Gastroesophageal sphincter (tissue), 4 donors: ENCODE measurements at regions not wholly inside any gene's neighbourhood (a gene's known extent, or its start where the extent isn't known, plus 50 kb on each side); places are given as distances from the start of the nearest gene placed in this dataset.

Experiments
- ATAC-seq: fragments of 150-250 bp; one replicate; pipeline ENCODE4 v1.9.1; 2016; ENCODE audit warnings: mild to moderate bottlenecking, moderate library complexity
- H3K27ac ChIP-seq, 4 donors: fragments of 200-600 bp; sonication (generic) in 3 of 4; 1 replicate in 3 of 4; 2 replicates in 1 of 4; pipeline ENCODE4 v1.5.1; 2016 to 2019
- H3K27me3 ChIP-seq: fragments of 200-600 bp; sonication (generic); one replicate; pipeline ENCODE4 v1.5.1; 2019
- H3K36me3 ChIP-seq, 2 donors: fragments of 200-600 bp; sonication (generic); one replicate each; pipeline ENCODE4 v1.5.1; 2019; ENCODE audit warnings: control low read depth in 1 of 2
- H3K4me1 ChIP-seq, 3 donors: fragments of 200-600 bp; sonication (generic); 1 replicate in 2 of 3; 2 replicates in 1 of 3; pipeline ENCODE4 v1.5.1; 2016 to 2019; ENCODE audit warnings: control low read depth in 2 of 3
- H3K4me3 ChIP-seq, 2 donors: fragments of 200-600 bp; sonication (generic); one replicate each; pipeline ENCODE4 v1.5.1; 2019; ENCODE audit warnings: mild to moderate bottlenecking in 1 of 2, moderate library complexity in 1 of 2
- H3K9me3 ChIP-seq, 3 donors: fragments of 200-600 bp; sonication (generic); one replicate each; pipeline ENCODE4 v1.5.1; 2017 to 2019; ENCODE audit warnings: control low read depth in 2 of 3
- EP300 ChIP-seq: sonication (generic); formaldehyde crosslinking; IDR thresholded peaks from one replicate; pipeline ENCODE4 v1.6.1; 2017; ENCODE audit warnings: antibody characterized with exemption, mild to moderate bottlenecking
- POLR2A ChIP-seq, 2 donors: fragments of 450-650 bp; IDR thresholded peaks; one replicate each; pipeline ENCODE4 v1.6.1; 2017; ENCODE audit warnings: antibody characterized with exemption in 2 of 2, mild to moderate bottlenecking in 2 of 2, moderate library complexity in 1 of 2
- POLR2AphosphoS5 ChIP-seq: sonication (generic); formaldehyde crosslinking; IDR thresholded peaks from one replicate; pipeline ENCODE4 v1.6.1; 2017; ENCODE audit warnings: antibody characterized with exemption
- WGBS, 2 donors: methylation state at CpG; one replicate each; pipeline ENCODE4 v1.1.5; 2018; ENCODE audit warnings: low coverage in 1 of 2; 5-methylcytosine and 5-hydroxymethylcytosine counted together
- TF ChIP-seq, protein P1 (sequence below), 4 experiments: fragments of 200-600 bp in 2 of 4; fragments of 450-650 bp in 2 of 4; sonication (generic) in 1 of 4; IDR thresholded peaks; one replicate each; pipeline ENCODE4 v1.5.1; 2017 to 2019; ENCODE audit warnings: antibody characterized with exemption in 4 of 4, mild to moderate bottlenecking in 2 of 4, moderate library complexity in 2 of 4

DNA sequence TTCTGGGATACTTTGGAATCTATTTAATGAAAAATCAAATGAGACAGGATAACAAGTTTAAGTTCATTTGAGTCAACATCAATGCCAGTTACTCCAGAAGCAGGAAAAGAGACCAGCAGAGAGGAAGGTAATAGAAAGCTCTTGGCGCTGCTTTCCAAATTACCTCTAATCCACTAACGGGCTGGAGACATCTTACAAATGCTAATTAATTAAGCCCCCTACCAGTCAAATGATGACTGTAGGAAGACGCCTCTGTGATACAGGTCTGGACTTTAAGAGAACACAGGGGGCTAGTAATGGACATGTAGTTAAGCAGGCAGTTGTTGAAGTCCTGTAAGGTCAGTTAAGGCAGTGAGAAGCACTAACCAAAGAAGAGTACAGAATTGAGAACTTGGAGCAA is 65.3 kb upstream of the HTR4 start:
- Histone ChIP-seq H3K27ac (no peak overlapping the region), H3K27me3 (no peaks in the 10 kb centered on the region), H3K36me3 (no peaks in the 10 kb centered on the region), H3K4me1 (no peaks in the 10 kb centered on the region), H3K9me3 (no peaks in the 10 kb centered on the region), H3K4me3 (no peak overlapping the region)
- TF ChIP-seq EP300 (no peak), POLR2A (IDR thresholded peaks at IDR 0.05) (no peak)
- 56 to 64% methylated on average over 3 of the region's 3 CpGs for WGBS, 2 donors
- ATAC-seq: no peak

DNA sequence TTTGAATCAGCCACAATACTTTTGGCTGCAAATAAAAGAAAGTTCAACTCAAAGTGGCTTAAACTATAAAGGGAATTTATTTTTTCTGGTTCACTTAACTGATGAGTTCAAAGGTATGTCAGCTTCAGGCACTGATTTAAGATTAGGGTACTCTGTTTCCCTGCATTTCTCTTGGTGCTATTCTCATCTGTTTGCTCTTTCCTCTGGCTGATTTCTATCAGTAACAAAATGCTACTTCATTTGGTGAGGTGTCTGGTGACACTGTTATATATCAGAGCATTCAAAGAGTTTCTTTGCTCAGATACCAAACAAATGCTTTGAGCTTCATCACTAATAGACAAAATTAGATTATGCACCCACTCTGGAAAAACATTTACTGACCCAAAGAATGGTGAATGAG is 65.9 kb upstream of the HTR4 start:
- Histone ChIP-seq H3K27me3 (no peaks in the 10 kb centered on the region), H3K9me3 (no peaks in the 10 kb centered on the region), H3K36me3 (no peaks in the 10 kb centered on the region), H3K4me1 (no peaks in the 10 kb centered on the region), H3K4me3 (no peak overlapping the region), H3K27ac (no peak overlapping the region)
- no peak for ATAC-seq
- TF ChIP-seq, protein P1, sequence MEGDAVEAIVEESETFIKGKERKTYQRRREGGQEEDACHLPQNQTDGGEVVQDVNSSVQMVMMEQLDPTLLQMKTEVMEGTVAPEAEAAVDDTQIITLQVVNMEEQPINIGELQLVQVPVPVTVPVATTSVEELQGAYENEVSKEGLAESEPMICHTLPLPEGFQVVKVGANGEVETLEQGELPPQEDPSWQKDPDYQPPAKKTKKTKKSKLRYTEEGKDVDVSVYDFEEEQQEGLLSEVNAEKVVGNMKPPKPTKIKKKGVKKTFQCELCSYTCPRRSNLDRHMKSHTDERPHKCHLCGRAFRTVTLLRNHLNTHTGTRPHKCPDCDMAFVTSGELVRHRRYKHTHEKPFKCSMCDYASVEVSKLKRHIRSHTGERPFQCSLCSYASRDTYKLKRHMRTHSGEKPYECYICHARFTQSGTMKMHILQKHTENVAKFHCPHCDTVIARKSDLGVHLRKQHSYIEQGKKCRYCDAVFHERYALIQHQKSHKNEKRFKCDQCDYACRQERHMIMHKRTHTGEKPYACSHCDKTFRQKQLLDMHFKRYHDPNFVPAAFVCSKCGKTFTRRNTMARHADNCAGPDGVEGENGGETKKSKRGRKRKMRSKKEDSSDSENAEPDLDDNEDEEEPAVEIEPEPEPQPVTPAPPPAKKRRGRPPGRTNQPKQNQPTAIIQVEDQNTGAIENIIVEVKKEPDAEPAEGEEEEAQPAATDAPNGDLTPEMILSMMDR (IDR thresholded peaks at IDR 0.05): no peak
- TF ChIP-seq EP300 (no peak), POLR2AphosphoS5 (no peak), POLR2A (IDR thresholded peaks at IDR 0.05) (no peak)

DNA sequence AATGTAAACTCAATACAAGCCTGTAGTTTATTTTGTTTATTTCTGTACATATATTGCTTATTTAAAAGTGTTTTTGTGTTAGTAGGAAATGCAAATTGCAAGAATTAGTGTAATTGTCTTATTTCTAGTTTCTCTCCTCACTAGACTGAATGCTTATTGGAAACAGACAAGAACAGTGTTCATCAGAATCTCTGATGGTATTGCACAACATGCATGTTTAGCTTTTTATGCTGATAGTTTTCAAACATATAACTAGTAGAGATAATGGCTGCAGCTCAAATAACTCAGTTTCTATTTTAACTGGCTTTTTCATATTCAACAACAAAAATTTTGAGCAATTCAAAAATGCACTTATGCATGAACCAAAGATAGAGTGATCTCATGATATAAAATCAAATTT is 68.8 kb upstream of the HTR4 start:
- H3K36me3 ChIP-seq: no peaks in the 10 kb centered on the region
- no peaks in the 10 kb centered on the region for H3K9me3 ChIP-seq
- no peaks in the 10 kb centered on the region for H3K4me1 ChIP-seq
- no peak for ATAC-seq
- no peak overlapping the region for H3K27ac ChIP-seq
- H3K4me3 ChIP-seq: no peak overlapping the region
- no peaks in the 10 kb centered on the region for H3K27me3 ChIP-seq
- TF ChIP-seq EP300 (no peak), POLR2A (IDR thresholded peaks at IDR 0.05) (no peak), POLR2AphosphoS5 (no peak)
- TF ChIP-seq, protein P1 (IDR thresholded peaks at IDR 0.05): no peak

DNA sequence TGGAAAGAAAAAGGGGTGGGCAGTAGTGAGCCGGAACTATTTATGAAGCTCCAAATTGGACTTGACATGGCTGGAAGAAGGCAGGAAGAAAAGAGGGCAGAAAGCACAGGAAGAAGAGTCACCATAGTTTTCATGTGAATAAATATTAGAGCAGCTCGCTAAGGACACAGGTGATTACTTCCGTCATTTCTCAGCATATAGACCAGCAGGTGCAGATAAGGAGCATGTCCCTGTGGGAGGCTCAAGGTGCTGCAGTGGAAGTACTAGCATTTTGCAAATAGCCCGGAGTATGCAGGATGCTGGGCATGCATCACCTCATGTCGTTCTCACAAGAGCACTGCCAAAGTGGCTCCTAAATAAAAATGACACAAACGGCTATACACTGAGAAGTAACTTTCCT is 71.3 kb upstream of the HTR4 start:
- no peak overlapping the region for H3K27ac ChIP-seq
- H3K36me3 ChIP-seq: no peaks in the 10 kb centered on the region
- no peak for TF ChIP-seq POLR2AphosphoS5
- TF ChIP-seq POLR2A (IDR thresholded peaks at IDR 0.05): no peak
- no peak for TF ChIP-seq EP300
- TF ChIP-seq, protein P1 (IDR thresholded peaks at IDR 0.05): no peak
- no peak for ATAC-seq
- no peaks in the 10 kb centered on the region for H3K9me3 ChIP-seq
- H3K4me3 ChIP-seq: no peak overlapping the region
- no peaks in the 10 kb centered on the region for H3K27me3 ChIP-seq
- peaks cover 0 to 8% (median 5%) of the 10 kb centered on the region in 3 donors for H3K4me1 ChIP-seq
- 77 to 87% methylated on average over 5 to 6 of the region's 6 CpGs for WGBS, 2 donors

DNA sequence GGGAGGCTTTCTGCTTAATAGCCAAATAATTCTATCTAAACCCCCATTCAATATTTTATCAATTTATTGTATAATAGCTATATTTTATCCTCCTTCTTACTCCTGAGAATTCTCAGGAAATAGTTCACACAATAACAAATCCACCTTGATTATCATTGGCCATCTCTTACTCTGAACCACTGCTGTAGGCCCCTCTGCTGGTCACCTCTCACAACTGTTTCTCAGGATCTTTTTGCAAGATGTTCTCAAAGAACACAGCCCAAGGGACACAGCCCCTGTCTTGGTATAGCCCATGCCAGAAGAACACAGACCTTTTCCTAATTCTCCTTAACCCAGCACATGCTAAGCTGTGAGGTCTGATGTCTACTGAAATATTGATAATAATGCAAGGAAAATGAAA is 74.9 kb upstream of the HTR4 start:
- no peaks in the 10 kb centered on the region for H3K9me3 ChIP-seq

More for the DNA sequence above, 74.9 kb upstream of the HTR4 start:
- no peak overlapping the region for H3K4me3 ChIP-seq
- TF ChIP-seq, protein P1 (IDR thresholded peaks at IDR 0.05): no peak
- TF ChIP-seq EP300 (no peak), POLR2AphosphoS5 (no peak), POLR2A (IDR thresholded peaks at IDR 0.05) (no peak)
- H3K36me3 ChIP-seq: no peaks in the 10 kb centered on the region
- no peaks in the 10 kb centered on the region for H3K27me3 ChIP-seq
- H3K27ac ChIP-seq: no peak overlapping the region
- H3K4me1 ChIP-seq: peaks cover 0 to 16% (median 5%) of the 10 kb centered on the region in 3 donors
- ATAC-seq: no peak
